K562 (cell line): ENCODE measurements at regions not wholly inside any gene's neighbourhood (a gene's known extent, or its start where the extent isn't known, plus 50 kb on each side); places are given as distances from the start of the nearest gene placed in this dataset.

Source experiments
- ATAC-seq: fragments of 200-7000 bp; cut with Tn5 transposase; 3 replicates; pipeline ENCODE4 v1.9.1; 2020; ENCODE audit warnings: moderate library complexity
- BruUV-seq: library from RNA; stranded (reverse); fragments of 400-500 nt; replicated peaks from 2 replicates; lab custom pipeline; 2021; lab: Mats Ljungman, UMichigan
- CTCF ChIA-PET: fragments of 300-600 bp; formaldehyde crosslinking; extraction: SDS; loops from one replicate; lab custom pipeline; 2021; ENCODE audit warnings: low intra/inter-chr PET ratio; lab: Yijun Ruan, JAX
- POLR2A ChIA-PET: fragments of 300-600, 350-650 bp; sonication (Branson Sonifier 250); formaldehyde crosslinking; extraction: SDS; loops from one replicate; lab custom pipeline; 2021; ENCODE audit warnings: antibody characterized with exemption, inconsistent platforms; lab: Yijun Ruan, JAX
- DNase-seq, 4 experiments: peaks; one replicate each; pipeline versions ENCODE4 v3.0.0 to v3.0.0-alpha.2; 2011 to 2018; ENCODE audit warnings: low spot score in 3 of 4, mixed read lengths in 3 of 4; ENCODE audit errors: extremely low read depth in 1 of 4
- FAIRE-seq: peaks from 2 replicates; lab custom pipeline; 2011; peaks lifted over from hg19 to GRCh38; lab: Jason Lieb, UNC
- H2AFZ ChIP-seq: 2 replicates; pipeline ENCODE4 v1.6.0; 2011; ENCODE audit warnings: low read depth, low read length, control low read depth, inconsistent platforms
- H3K27ac ChIP-seq: fragments of 200-600 bp; 3 replicates; pipeline ENCODE4 v1.8.0; 2011; ENCODE audit warnings: low read depth, mild to moderate bottlenecking, control low read depth, inconsistent platforms, low read length, moderate library complexity, mixed read lengths; ENCODE audit errors: extremely low read depth
- H3K27me3 ChIP-seq, 2 experiments: fragments of 300-600 bp in 1 of 2; 2 replicates in 1 of 2; 3 replicates in 1 of 2; pipeline versions ENCODE4 v1.6.0 to v1.8.0; 2011; ENCODE audit warnings: inconsistent platforms in 2 of 2, low read length in 2 of 2, mild to moderate bottlenecking in 1 of 2, mixed read lengths in 1 of 2, moderate library complexity in 1 of 2; ENCODE audit not compliant: control insufficient read depth in 2 of 2, insufficient read depth in 2 of 2
- H3K36me3 ChIP-seq: fragments of 300-600 bp; 3 replicates; pipeline ENCODE4 v1.8.0; 2011; ENCODE audit warnings: mild to moderate bottlenecking, low read length, inconsistent platforms; ENCODE audit not compliant: control insufficient read depth, insufficient read depth
- H3K4me1 ChIP-seq, 2 experiments: fragments of 200-600 bp in 1 of 2; replicated peaks in 1 of 2; 2 replicates in 1 of 2; 3 replicates in 1 of 2; pipeline versions ENCODE4 v1.5.1 to v1.8.0; 2011; ENCODE audit warnings: inconsistent platforms in 2 of 2, low read length in 2 of 2, mild to moderate bottlenecking in 1 of 2, mixed read lengths in 1 of 2, moderate library complexity in 1 of 2; ENCODE audit not compliant: control insufficient read depth in 2 of 2, insufficient read depth in 2 of 2
- H3K4me2 ChIP-seq: 2 replicates; pipeline ENCODE4 v1.6.1; 2011; ENCODE audit warnings: low read length, control low read depth, inconsistent platforms, mixed read lengths; ENCODE audit not compliant: insufficient read depth
- H3K4me3 ChIP-seq: fragments of 200-600 bp; sonication (generic), shearing (Covaris generic); 2 replicates; pipeline ENCODE4 v1.5.1; 2016; ENCODE audit warnings: control low read depth, inconsistent platforms
- H3K79me2 ChIP-seq: fragments of 200-600 bp; 3 replicates; pipeline ENCODE4 v1.8.0; 2011; ENCODE audit warnings: low read length, inconsistent platforms; ENCODE audit not compliant: control insufficient read depth, insufficient read depth
- H3K9ac ChIP-seq, 2 experiments: 2 replicates each; pipeline versions ENCODE4 v1.6.0 to v1.6.1; 2011; ENCODE audit warnings: low read depth in 2 of 2, low read length in 2 of 2, control low read depth in 1 of 2, inconsistent platforms in 1 of 2, mild to moderate bottlenecking in 1 of 2, mixed read lengths in 1 of 2; ENCODE audit not compliant: insufficient read depth in 1 of 2
- H3K9me1 ChIP-seq: one replicate; pipeline ENCODE4 v1.6.0; 2011; ENCODE audit warnings: inconsistent platforms, mild to moderate bottlenecking, low read length, moderate library complexity; ENCODE audit not compliant: control insufficient read depth, insufficient read depth
- H3K9me3 ChIP-seq: replicated peaks from 2 replicates; pipeline ENCODE4 v1.5.1; 2011; ENCODE audit warnings: low read depth, low read length, inconsistent platforms; ENCODE audit not compliant: control insufficient read depth, insufficient read depth
- H4K20me1 ChIP-seq: replicated peaks from 2 replicates; pipeline ENCODE4 v1.6.1; 2011; ENCODE audit warnings: low read length, inconsistent platforms, mixed read lengths; ENCODE audit not compliant: control insufficient read depth, insufficient read depth
- CXXC5 ChIP-seq: fragments of 250-450 bp; sonication (Bioruptor Pico); IDR thresholded peaks from 2 replicates; pipeline ENCODE4 v1.8.0; 2022; ENCODE audit warnings: inconsistent platforms, mild to moderate bottlenecking, moderate library complexity
- ERF ChIP-seq: fragments of 450-650 bp; formaldehyde crosslinking; IDR thresholded peaks from 2 replicates; pipeline ENCODE4 v1.4.0; 2020; ENCODE audit warnings: mild to moderate bottlenecking, mixed read lengths
- ETS2 ChIP-seq: IDR thresholded peaks from 2 replicates; pipeline ENCODE4 v1.6.1; 2016; ENCODE audit warnings: borderline replicate concordance, missing genetic modification characterization, mild to moderate bottlenecking, moderate library complexity, missing compliant biosample characterization; ENCODE audit not compliant: poor library complexity, severe bottlenecking
- GTF2A2 ChIP-seq: IDR thresholded peaks from 2 replicates; pipeline ENCODE4 v1.6.1; 2016; ENCODE audit warnings: mild to moderate bottlenecking, missing genetic modification characterization, missing compliant biosample characterization
- GTF2E2 ChIP-seq: fragments of 200-800 bp; sonication (Bioruptor generic); IDR thresholded peaks from 2 replicates; pipeline ENCODE4 v1.6.1; 2016; ENCODE audit warnings: missing genetic modification characterization, missing compliant biosample characterization
- HOXB6 ChIP-seq: fragments of 250-450 bp; sonication (Bioruptor Pico); IDR thresholded peaks from 2 replicates; pipeline ENCODE4 v1.5.1; 2022; ENCODE audit warnings: mild to moderate bottlenecking, borderline replicate concordance
- HSF4 ChIP-seq: fragments of 250-450 bp; sonication (Bioruptor Pico); IDR thresholded peaks from 2 replicates; pipeline ENCODE4 v2.1.2; 2022; ENCODE audit warnings: mild to moderate bottlenecking, moderate library complexity, borderline replicate concordance
- KLF10 ChIP-seq: fragments of 250-450 bp; sonication (Bioruptor Pico); IDR thresholded peaks from 2 replicates; pipeline ENCODE4 v1.6.1; 2021; ENCODE audit warnings: matching md5 sums
- PBX2 ChIP-seq, 2 experiments: IDR thresholded peaks in 1 of 2; conservative IDR thresholded peaks in 1 of 2; 2 replicates each; pipeline ENCODE4 v1.6.1; 2016; ENCODE audit warnings: low read depth in 2 of 2, mild to moderate bottlenecking in 1 of 2, missing compliant biosample characterization in 1 of 2, missing genetic modification characterization in 1 of 2, moderate library complexity in 1 of 2
- SPI1 ChIP-seq: IDR thresholded peaks from 2 replicates; pipeline ENCODE4 v1.6.1; 2011; ENCODE audit warnings: low read depth, low read length, control low read depth, borderline replicate concordance
- TEAD4 ChIP-seq, 2 experiments: sonication (generic) in 1 of 2; formaldehyde crosslinking in 1 of 2; IDR thresholded peaks; 2 replicates each; pipeline versions ENCODE4 v1.6.1 to v1.8.0; 2012 to 2022; ENCODE audit warnings: borderline replicate concordance in 1 of 2, inconsistent platforms in 1 of 2, low read length in 1 of 2, mild to moderate bottlenecking in 1 of 2, missing genetic modification reagents in 1 of 2
- TFE3 ChIP-seq: fragments of 450-650 bp; formaldehyde crosslinking; IDR thresholded peaks from 2 replicates; pipeline ENCODE4 v1.4.0; 2020; ENCODE audit warnings: mild to moderate bottlenecking, mixed read lengths
- U2AF1 ChIP-seq: fragments of 200-400 bp; formaldehyde crosslinking; optimal IDR thresholded peaks from 2 replicates; pipeline ENCODE3; 2017; ENCODE audit warnings: mild to moderate bottlenecking, low read depth, low read length, moderate library complexity
- ZNF24 ChIP-seq: fragments of 450-650 bp; IDR thresholded peaks from 2 replicates; pipeline ENCODE4 v1.6.1; 2016
- ZNF3 ChIP-seq: fragments of 250-450 bp; sonication (Bioruptor Pico); IDR thresholded peaks from 2 replicates; pipeline ENCODE4 v1.5.0; 2021; ENCODE audit warnings: mild to moderate bottlenecking, moderate library complexity
- ZNF583 ChIP-seq: fragments of 250-450 bp; sonication (Bioruptor Pico); IDR thresholded peaks from 2 replicates; pipeline ENCODE4 v1.4.0; 2020
- ZSCAN29 ChIP-seq: fragments of 450-650 bp; IDR thresholded peaks from 2 replicates; pipeline ENCODE4 v1.6.1; 2017
- WGBS: fragments of 100-300 bp; shearing (Covaris generic); methylation state at CpG from one replicate; pipeline ENCODE4 v1.1.6; 2016; ENCODE audit warnings: low coverage, mixed read lengths; ENCODE audit not compliant: insufficient coverage; ENCODE audit errors: missing lambda C conversion rate; 5-methylcytosine and 5-hydroxymethylcytosine counted together
- in situ Hi-C: fragments of 300-500 bp; cut with MboI; formaldehyde crosslinking; loops from 4 replicates; pipeline ENCODE4 v1.15.0; 2018; ENCODE audit warnings: inconsistent platforms, mixed read lengths
- intact Hi-C: fragments of 100-400 bp; cut with micrococcal nuclease; formaldehyde crosslinking; loops from 2 replicates; pipeline ENCODE4 v1.14.2; 2022
- TF ChIP-seq, protein P1 (sequence below), 2 experiments: IDR thresholded peaks; 2 replicates each; pipeline ENCODE4 v1.6.1; 2012; ENCODE audit warnings: improper control_type of control experiment in 2 of 2, low read depth in 2 of 2, low read length in 2 of 2, borderline replicate concordance in 1 of 2

DNA sequence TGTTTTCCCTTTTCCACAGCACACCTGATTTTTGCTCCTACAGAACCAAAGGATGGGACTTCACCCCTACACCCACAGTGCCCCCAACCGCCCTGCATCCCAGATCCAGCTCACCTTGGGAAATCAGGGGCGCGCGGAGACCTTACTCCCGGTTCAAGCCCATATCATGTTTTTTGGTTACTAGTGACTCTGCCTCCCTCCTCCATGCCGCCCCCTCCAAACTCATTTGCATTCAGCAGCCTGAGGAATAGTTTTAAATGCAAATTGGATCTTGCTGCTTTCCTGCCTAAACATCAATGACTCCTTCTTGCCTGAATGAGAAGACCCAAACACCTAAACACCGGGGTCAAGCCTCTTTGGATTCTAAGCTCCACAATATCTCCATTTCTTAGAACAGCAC is 331.8 kb downstream of the TMEM114 start:
- Histone ChIP-seq H3K27ac (no peak overlapping the region), H3K36me3 (no peaks in the 10 kb centered on the region), H3K9ac (no peak overlapping the region), H3K4me1 (no peaks in the 10 kb centered on the region), H3K4me3 (no peak overlapping the region), H3K79me2 (no peaks in the 10 kb centered on the region), H3K9me3 (no peaks in the 10 kb centered on the region), H3K4me2 (no peak overlapping the region), H2AFZ (no peak overlapping the region), H3K9me1 (no peaks in the 10 kb centered on the region), H4K20me1 (0 out of 2 replicates have a peak, but pooled peaks cover 4% of the 10 kb centered on the region), H3K27me3 (peaks cover 0 to 2% of the 10 kb centered on the region in 2 experiments; a peak in 1 of 5 replicates)
- FAIRE-seq (no peak), DNase-seq (no peak), ATAC-seq (no peak)
- BruUV-seq: no TSS peak
- WGBS: 0% methylated on average over 7 of the region's 7 CpGs
- intact Hi-C loops: no loop called here
- POLR2A ChIA-PET: no interaction called here
- CTCF ChIA-PET: no interaction called here
- no peak for TF ChIP-seq ZNF3 (CRISPR knock-in tag)
- TF ChIP-seq ZNF24: no peak
- no peak for TF ChIP-seq KLF10
- no peak for TF ChIP-seq PBX2 (CRISPR knock-in tag; IDR thresholded peaks at IDR 0.05; ENCODE audit: low read depth)
- no peak for TF ChIP-seq PBX2 (tag; conservative IDR thresholded peaks at IDR 0.05; ENCODE audit: low read depth)
- no peak for TF ChIP-seq U2AF1
- TF ChIP-seq CXXC5: no peak
- no peak for TF ChIP-seq TEAD4 (IDR thresholded peaks at IDR 0.05; ENCODE audit: low read length)
- no peak for TF ChIP-seq TEAD4 (CRISPR knock-in tag; IDR thresholded peaks at IDR 0.05; ENCODE audit: borderline replicate concordance)
- no peak for TF ChIP-seq ZNF583 (CRISPR knock-in tag)
- no peak for TF ChIP-seq HSF4 (CRISPR knock-in tag)
- no peak for TF ChIP-seq GTF2E2 (tag)
- TF ChIP-seq, protein P1, sequence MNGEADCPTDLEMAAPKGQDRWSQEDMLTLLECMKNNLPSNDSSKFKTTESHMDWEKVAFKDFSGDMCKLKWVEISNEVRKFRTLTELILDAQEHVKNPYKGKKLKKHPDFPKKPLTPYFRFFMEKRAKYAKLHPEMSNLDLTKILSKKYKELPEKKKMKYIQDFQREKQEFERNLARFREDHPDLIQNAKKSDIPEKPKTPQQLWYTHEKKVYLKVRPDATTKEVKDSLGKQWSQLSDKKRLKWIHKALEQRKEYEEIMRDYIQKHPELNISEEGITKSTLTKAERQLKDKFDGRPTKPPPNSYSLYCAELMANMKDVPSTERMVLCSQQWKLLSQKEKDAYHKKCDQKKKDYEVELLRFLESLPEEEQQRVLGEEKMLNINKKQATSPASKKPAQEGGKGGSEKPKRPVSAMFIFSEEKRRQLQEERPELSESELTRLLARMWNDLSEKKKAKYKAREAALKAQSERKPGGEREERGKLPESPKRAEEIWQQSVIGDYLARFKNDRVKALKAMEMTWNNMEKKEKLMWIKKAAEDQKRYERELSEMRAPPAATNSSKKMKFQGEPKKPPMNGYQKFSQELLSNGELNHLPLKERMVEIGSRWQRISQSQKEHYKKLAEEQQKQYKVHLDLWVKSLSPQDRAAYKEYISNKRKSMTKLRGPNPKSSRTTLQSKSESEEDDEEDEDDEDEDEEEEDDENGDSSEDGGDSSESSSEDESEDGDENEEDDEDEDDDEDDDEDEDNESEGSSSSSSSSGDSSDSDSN (IDR thresholded peaks at IDR 0.05; ENCODE audit: borderline replicate concordance in 1 of 2, low read depth in 2 of 2, low read length in 2 of 2): no peak
- TF ChIP-seq ZSCAN29: no peak
- no peak for TF ChIP-seq TFE3 (CRISPR knock-in tag)
- no peak for TF ChIP-seq SPI1
- TF ChIP-seq ETS2: no peak
- TF ChIP-seq GTF2A2 (tag): no peak
- TF ChIP-seq HOXB6 (CRISPR knock-in tag): no peak
- no peak for TF ChIP-seq ERF (CRISPR knock-in tag)
- in situ Hi-C loops: no loop called here
